ENCODE measurements at regions not wholly inside any gene's neighbourhood (a gene's known extent, or its start where the extent isn't known, plus 50 kb on each side); places are given as distances from the start of the nearest gene placed in this dataset.

- no peak for DNase-seq
- H3K4me3 ChIP-seq: no peak overlapping the region
- peaks cover 0 to 12% (median 0%) of the 10 kb centered on the region in 3 donors for H3K9me3 ChIP-seq
- no peak overlapping the region for H3K27ac ChIP-seq
- intact Hi-C loops (cut with DNase I; ENCODE audit: low total_unique reads): no loop called here
- TF ChIP-seq CTCF (IDR thresholded peaks at IDR 0.05): no peak
- H3K36me3 ChIP-seq: no peaks in the 10 kb centered on the region
- no peaks in the 10 kb centered on the region for H3K4me1 ChIP-seq
- no peaks in the 10 kb centered on the region for H3K27me3 ChIP-seq
Observed at GRCh38 chr9:108331596-108331995, 524.2 kb downstream of the ACTL7B start.

GRCh38 chr9:108325406-108325805 is 530.4 kb downstream of the ACTL7B start:
- no peak for TF ChIP-seq CTCF (IDR thresholded peaks at IDR 0.05)
- no peaks in the 10 kb centered on the region for H3K36me3 ChIP-seq
- no peak for DNase-seq
- H3K27me3 ChIP-seq: no peaks in the 10 kb centered on the region
- no peak overlapping the region for H3K4me3 ChIP-seq
- peaks cover 0 to 23% (median 0%) of the 10 kb centered on the region in 3 donors for H3K9me3 ChIP-seq
- intact Hi-C loops (cut with DNase I; ENCODE audit: low total_unique reads): no loop called here
- no peak overlapping the region for H3K27ac ChIP-seq
- no peaks in the 10 kb centered on the region for H3K4me1 ChIP-seq

GRCh38 chr9:108323615-108324014 is 532.2 kb downstream of the ACTL7B start:
- no peaks in the 10 kb centered on the region for H3K4me1 ChIP-seq
- intact Hi-C loops (cut with DNase I; ENCODE audit: low total_unique reads): no loop called here
- H3K36me3 ChIP-seq: no peaks in the 10 kb centered on the region
- DNase-seq: no peak
- H3K27me3 ChIP-seq: no peaks in the 10 kb centered on the region
- no peak overlapping the region for H3K4me3 ChIP-seq
- no peak for TF ChIP-seq CTCF (IDR thresholded peaks at IDR 0.05)
- H3K27ac ChIP-seq: no peak overlapping the region
- H3K9me3 ChIP-seq: peaks cover 0 to 23% (median 0%) of the 10 kb centered on the region in 3 donors

GRCh38 chr9:108322326-108323098 is 533.3 kb downstream of the ACTL7B start:
- intact Hi-C loops (cut with DNase I; ENCODE audit: low total_unique reads): no loop called here
- no peaks in the 10 kb centered on the region for H3K36me3 ChIP-seq
- DNase-seq: no peak
- no peak overlapping the region for H3K27ac ChIP-seq
- no peak overlapping the region for H3K4me3 ChIP-seq
- TF ChIP-seq CTCF (IDR thresholded peaks at IDR 0.05): no peak
- no peaks in the 10 kb centered on the region for H3K27me3 ChIP-seq
- H3K9me3 ChIP-seq: peaks cover 0 to 20% (median 0%) of the 10 kb centered on the region in 3 donors
- no peaks in the 10 kb centered on the region for H3K4me1 ChIP-seq

- Histone ChIP-seq H3K4me1 (no peaks in the 10 kb centered on the region), H3K9me3 (no peaks in the 10 kb centered on the region), H3K36me3 (no peaks in the 10 kb centered on the region), H3K27me3 (no peaks in the 10 kb centered on the region), H3K27ac (no peak overlapping the region), H3K4me3 (no peak overlapping the region)
- intact Hi-C loops (cut with DNase I; ENCODE audit: low total_unique reads): no loop called here
- no peak for DNase-seq
- no peak for TF ChIP-seq CTCF (IDR thresholded peaks at IDR 0.05)
Observed at GRCh38 chr9:108316630-108317029, 539.2 kb downstream of the ACTL7B start.
